ENCODE measurements at regions not wholly inside any gene's neighbourhood (a gene's known extent, or its start where the extent isn't known, plus 50 kb on each side); places are given as distances from the start of the nearest gene placed in this dataset.
A peak's percentile ranks its signal among the peaks of the same experiment; 100 is the strongest.

DNA sequence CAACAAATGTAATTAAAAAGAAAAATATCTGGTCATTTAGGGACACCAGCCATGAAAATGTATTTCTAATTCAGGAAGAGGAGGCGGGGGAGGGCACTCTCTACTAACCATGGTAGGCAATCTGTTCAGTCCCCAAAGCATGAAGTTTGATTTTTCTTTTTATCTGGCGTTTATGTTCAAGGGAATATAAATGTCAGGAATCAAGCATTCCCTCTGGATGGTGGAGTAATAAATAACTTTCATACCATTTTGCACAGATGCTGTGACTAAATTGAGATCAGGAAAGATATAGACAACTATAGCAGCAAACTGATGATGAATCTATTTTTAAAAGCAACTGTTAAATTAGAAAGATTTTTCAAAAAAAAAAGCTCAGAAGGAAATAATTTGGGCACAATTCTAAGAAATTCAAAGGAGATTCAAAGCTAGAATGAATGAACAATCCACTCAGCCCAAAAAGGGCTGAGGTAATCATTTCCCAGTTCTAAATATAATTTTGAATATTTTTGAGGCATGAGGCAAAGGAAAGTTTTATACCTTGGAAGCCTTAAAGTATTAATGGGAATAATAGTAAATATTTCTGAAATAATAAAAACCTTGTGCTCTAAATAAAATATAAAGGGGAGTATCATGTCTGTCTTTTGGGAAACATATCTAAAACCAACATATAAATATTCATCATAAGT lies 146.4 kb upstream of the POU2AF2 start:
- Mint-ChIP-seq H3K36me3 (ENCODE audit: unreplicated experiment) (no peaks in the 10 kb centered on the region), H3K9me3 (ENCODE audit: unreplicated experiment) (no peaks in the 10 kb centered on the region), H3K27ac (ENCODE audit: unreplicated experiment) (no peak overlapping the region), H3K27me3 (ENCODE audit: unreplicated experiment) (peaks cover 35% of the 10 kb centered on the region), H3K4me3 (ENCODE audit: unreplicated experiment) (no peak overlapping the region), H3K4me1 (ENCODE audit: unreplicated experiment) (no peaks in the 10 kb centered on the region)
- TF ChIP-seq CTCF (IDR thresholded peaks at IDR 0.05), result no peak
- no peak for DNase-seq (ENCODE audit: extremely low spot score, unreplicated experiment)

DNA sequence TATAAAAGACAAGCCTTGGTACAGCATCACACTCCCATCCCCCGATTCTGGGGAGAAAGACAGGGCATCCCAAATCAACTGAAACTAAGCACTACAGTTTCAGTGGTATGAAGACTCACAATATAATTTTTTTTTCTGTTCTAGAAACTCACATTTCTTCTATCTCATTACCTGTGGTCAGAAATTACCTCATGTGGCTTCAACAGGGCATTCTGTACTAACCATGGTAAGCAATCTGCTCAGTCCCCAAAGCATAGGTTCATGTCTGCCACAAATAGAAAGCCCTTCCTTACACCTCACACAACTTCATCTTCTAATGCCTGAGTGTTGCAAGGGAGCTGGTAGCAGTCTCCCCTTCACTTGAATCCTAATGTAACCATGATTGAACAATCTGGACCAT lies 147.4 kb upstream of the POU2AF2 start:
- Mint-ChIP-seq H3K27ac (ENCODE audit: unreplicated experiment) (no peak overlapping the region), H3K36me3 (ENCODE audit: unreplicated experiment) (no peaks in the 10 kb centered on the region), H3K4me1 (ENCODE audit: unreplicated experiment) (no peaks in the 10 kb centered on the region), H3K4me3 (ENCODE audit: unreplicated experiment) (no peak overlapping the region), H3K9me3 (ENCODE audit: unreplicated experiment) (no peaks in the 10 kb centered on the region), H3K27me3 (ENCODE audit: unreplicated experiment) (peaks cover 30% of the 10 kb centered on the region)
- no peak for DNase-seq (ENCODE audit: extremely low spot score, unreplicated experiment)
- TF ChIP-seq CTCF (IDR thresholded peaks at IDR 0.05), result no peak

GRCh38 chr11:111097191-111097590 lies 148.3 kb upstream of the POU2AF2 start:
- no peaks in the 10 kb centered on the region for H3K36me3 Mint-ChIP-seq (ENCODE audit: unreplicated experiment)
- no peaks in the 10 kb centered on the region for H3K9me3 Mint-ChIP-seq (ENCODE audit: unreplicated experiment)
- peak overlapping the region; percentile 26 for H3K4me3 Mint-ChIP-seq (ENCODE audit: unreplicated experiment)
- DNase-seq (ENCODE audit: extremely low spot score, unreplicated experiment), result no peak
- peaks cover 25% of the 10 kb centered on the region for H3K27me3 Mint-ChIP-seq (ENCODE audit: unreplicated experiment)
- TF ChIP-seq CTCF (IDR thresholded peaks at IDR 0.05), result no peak
- H3K4me1 Mint-ChIP-seq (ENCODE audit: unreplicated experiment), result no peaks in the 10 kb centered on the region
- no peak overlapping the region for H3K27ac Mint-ChIP-seq (ENCODE audit: unreplicated experiment)

DNA sequence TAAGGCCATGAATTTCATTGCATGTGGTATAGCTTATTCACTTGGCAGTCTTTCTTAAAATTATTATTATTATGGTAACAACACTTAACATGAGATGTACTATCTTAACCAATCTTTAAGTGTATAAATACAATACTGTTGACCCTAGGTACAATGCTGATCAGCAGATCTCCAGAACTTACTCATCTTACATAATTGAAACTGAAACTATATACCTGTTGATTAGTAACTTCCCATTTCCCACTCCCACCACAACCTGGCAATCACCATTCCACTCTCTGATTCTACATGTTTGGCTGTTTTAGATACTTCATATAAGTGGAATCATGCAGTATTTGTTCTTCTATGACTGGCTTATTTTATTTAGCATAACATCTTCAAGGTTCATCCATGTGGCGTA lies 150.2 kb upstream of the POU2AF2 start:
- Mint-ChIP-seq H3K27ac (ENCODE audit: unreplicated experiment) (no peak overlapping the region), H3K4me1 (ENCODE audit: unreplicated experiment) (peaks cover 2% of the 10 kb centered on the region), H3K4me3 (ENCODE audit: unreplicated experiment) (no peak overlapping the region), H3K9me3 (ENCODE audit: unreplicated experiment) (no peaks in the 10 kb centered on the region), H3K27me3 (ENCODE audit: unreplicated experiment) (peaks cover 8% of the 10 kb centered on the region), H3K36me3 (ENCODE audit: unreplicated experiment) (no peaks in the 10 kb centered on the region)
- no peak for DNase-seq (ENCODE audit: extremely low spot score, unreplicated experiment)
- no peak for TF ChIP-seq CTCF (IDR thresholded peaks at IDR 0.05)

GRCh38 chr11:111093061-111093460 lies 152.5 kb upstream of the POU2AF2 start:
- Mint-ChIP-seq H3K4me1 (ENCODE audit: unreplicated experiment) (peaks cover 2% of the 10 kb centered on the region), H3K9me3 (ENCODE audit: unreplicated experiment) (no peaks in the 10 kb centered on the region), H3K27ac (ENCODE audit: unreplicated experiment) (no peak overlapping the region), H3K36me3 (ENCODE audit: unreplicated experiment) (no peaks in the 10 kb centered on the region), H3K27me3 (ENCODE audit: unreplicated experiment) (peaks cover 12% of the 10 kb centered on the region), H3K4me3 (ENCODE audit: unreplicated experiment) (no peak overlapping the region)
- DNase-seq (ENCODE audit: extremely low spot score, unreplicated experiment), result no peak
- no peak for TF ChIP-seq CTCF (IDR thresholded peaks at IDR 0.05)
